ENCODE measurements at regions not wholly inside any gene's neighbourhood (a gene's known extent, or its start where the extent isn't known, plus 50 kb on each side); places are given as distances from the start of the nearest gene placed in this dataset.

DNA sequence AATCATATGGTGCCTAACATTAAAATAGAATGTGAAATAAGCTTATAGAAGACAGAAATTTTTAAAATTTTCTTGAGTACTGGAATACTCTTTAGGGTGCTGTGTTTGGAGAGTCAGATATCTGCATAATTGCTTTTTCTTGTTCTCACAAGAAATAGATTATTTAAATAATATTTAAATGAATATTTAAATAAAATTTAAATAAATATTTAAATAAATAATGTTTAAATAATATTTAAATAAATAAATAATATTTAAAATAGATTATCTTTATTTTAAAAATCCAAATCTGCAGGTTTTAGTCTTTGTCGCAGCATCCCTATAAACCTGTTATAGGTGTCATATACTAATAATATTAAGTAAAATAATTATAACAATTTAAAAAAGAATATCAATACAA lies 1589.4 kb downstream of the MAT2B start:
- H3K4me3 ChIP-seq (ENCODE audit: low read length), result no peak overlapping the region
- no peak for DNase-seq (ENCODE audit: low read depth)
- TF ChIP-seq, protein P1, sequence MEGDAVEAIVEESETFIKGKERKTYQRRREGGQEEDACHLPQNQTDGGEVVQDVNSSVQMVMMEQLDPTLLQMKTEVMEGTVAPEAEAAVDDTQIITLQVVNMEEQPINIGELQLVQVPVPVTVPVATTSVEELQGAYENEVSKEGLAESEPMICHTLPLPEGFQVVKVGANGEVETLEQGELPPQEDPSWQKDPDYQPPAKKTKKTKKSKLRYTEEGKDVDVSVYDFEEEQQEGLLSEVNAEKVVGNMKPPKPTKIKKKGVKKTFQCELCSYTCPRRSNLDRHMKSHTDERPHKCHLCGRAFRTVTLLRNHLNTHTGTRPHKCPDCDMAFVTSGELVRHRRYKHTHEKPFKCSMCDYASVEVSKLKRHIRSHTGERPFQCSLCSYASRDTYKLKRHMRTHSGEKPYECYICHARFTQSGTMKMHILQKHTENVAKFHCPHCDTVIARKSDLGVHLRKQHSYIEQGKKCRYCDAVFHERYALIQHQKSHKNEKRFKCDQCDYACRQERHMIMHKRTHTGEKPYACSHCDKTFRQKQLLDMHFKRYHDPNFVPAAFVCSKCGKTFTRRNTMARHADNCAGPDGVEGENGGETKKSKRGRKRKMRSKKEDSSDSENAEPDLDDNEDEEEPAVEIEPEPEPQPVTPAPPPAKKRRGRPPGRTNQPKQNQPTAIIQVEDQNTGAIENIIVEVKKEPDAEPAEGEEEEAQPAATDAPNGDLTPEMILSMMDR (IDR thresholded peaks at IDR 0.05; ENCODE audit: insufficient read depth, low read depth, low read length, missing control alignments), result no peak

DNA sequence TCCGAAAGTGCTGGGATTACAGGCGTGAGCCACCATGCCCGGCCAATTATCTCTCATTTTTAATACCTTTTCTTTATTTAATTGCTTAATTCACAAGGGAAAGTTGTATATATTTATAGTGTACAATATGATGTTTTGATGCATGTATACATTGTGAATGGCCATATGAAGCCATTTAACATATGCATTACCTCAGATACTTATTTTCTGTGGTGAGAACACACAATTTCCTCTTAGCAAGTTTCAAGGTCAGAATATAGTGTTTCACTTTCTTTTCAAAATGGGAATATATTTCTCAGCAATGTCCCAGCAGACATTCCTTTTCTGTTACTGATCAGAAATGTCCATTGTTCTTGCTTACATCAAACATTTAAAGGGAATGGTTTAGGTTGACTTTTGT lies 1596.3 kb downstream of the MAT2B start:
- no peak for DNase-seq (ENCODE audit: low read depth)
- H3K4me3 ChIP-seq (ENCODE audit: low read length), result no peak overlapping the region
- TF ChIP-seq, protein P1 (IDR thresholded peaks at IDR 0.05; ENCODE audit: insufficient read depth, low read depth, low read length, missing control alignments), result no peak

GRCh38 chr5:165104611-165105010 lies 1599.2 kb downstream of the MAT2B start:
- TF ChIP-seq, protein P1 (IDR thresholded peaks at IDR 0.05; ENCODE audit: insufficient read depth, low read depth, low read length, missing control alignments), result no peak
- no peak overlapping the region for H3K4me3 ChIP-seq (ENCODE audit: low read length)
- no peak for DNase-seq (ENCODE audit: low read depth)

GRCh38 chr5:165108809-165109208 lies 1603.4 kb downstream of the MAT2B start:
- no peak for DNase-seq (ENCODE audit: low read depth)
- TF ChIP-seq, protein P1 (IDR thresholded peaks at IDR 0.05; ENCODE audit: insufficient read depth, low read depth, low read length, missing control alignments), result no peak
- H3K4me3 ChIP-seq (ENCODE audit: low read length), result no peak overlapping the region

DNA sequence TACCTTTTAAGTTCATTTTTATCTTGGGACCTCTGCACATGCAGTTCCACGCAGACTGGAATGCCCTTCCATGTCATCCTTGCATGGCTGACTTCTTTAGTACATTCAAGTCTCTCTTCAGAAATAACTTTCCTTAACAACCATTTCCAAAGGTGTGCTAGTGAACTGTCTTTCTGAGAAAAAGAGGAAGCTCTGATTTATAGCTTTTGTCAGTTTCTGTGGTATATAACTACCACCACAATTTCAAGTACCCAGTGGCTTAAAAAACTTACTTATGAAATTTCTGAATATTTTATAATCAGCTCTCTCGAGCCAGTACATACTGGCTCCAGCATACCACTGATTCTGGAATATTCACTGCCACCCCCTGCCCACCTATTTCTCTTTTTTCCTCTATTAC lies 1613.8 kb downstream of the MAT2B start:
- DNase-seq (ENCODE audit: low read depth), result no peak
- TF ChIP-seq, protein P1 (IDR thresholded peaks at IDR 0.05; ENCODE audit: insufficient read depth, low read depth, low read length, missing control alignments), result no peak
- H3K4me3 ChIP-seq (ENCODE audit: low read length), result no peak overlapping the region

DNA sequence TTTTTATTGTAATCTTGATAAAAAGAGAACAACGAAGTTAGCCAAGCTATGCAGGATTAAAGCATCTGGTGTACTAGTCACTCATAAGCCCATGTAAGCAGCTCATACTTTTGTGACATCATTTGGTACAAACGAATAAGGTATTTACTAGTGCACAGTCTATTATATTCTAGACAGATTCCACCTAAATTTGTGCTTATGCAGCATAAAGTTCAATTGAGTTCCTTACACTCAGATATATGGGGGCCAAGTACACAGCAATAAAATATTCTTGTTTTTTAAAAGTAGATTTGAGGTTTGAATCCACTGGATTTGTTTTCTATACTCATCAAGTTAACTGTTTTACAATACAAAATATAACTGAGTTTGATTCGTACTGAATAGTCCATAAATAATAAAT lies 1621.2 kb downstream of the MAT2B start:
- DNase-seq (ENCODE audit: low read depth), result no peak
- TF ChIP-seq, protein P1 (IDR thresholded peaks at IDR 0.05; ENCODE audit: insufficient read depth, low read depth, low read length, missing control alignments), result no peak

GRCh38 chr5:165127941-165128340 lies 1622.5 kb downstream of the MAT2B start:
- DNase-seq (ENCODE audit: low read depth), result no peak
- H3K4me3 ChIP-seq (ENCODE audit: low read length), result no peak overlapping the region
- TF ChIP-seq, protein P1 (IDR thresholded peaks at IDR 0.05; ENCODE audit: insufficient read depth, low read depth, low read length, missing control alignments), result no peak

More for the DNA sequence above, 1621.2 kb downstream of the MAT2B start:
- no peak overlapping the region for H3K4me3 ChIP-seq (ENCODE audit: low read length)
